GM21423 (cell line): ENCODE measurements at regions not wholly inside any gene's neighbourhood (a gene's known extent, or its start where the extent isn't known, plus 50 kb on each side); places are given as distances from the start of the nearest gene placed in this dataset.
"Not testable (repeated sequence)": the region's sequence is repeated elsewhere in the genome, so short reads cannot be mapped to it uniquely, and the experiment has no call there.

Experiments
- ATAC-seq: cut with Tn5 transposase; IDR thresholded peaks from one replicate; pipeline ENCODE4 v1.9.1; 2021; ENCODE audit warnings: mild to moderate bottlenecking, moderate library complexity; ENCODE audit not compliant: unreplicated experiment

GRCh38 chrX:40943093-40943641 is 142.1 kb upstream of the USP9X start:
- ATAC-seq = no peak

- peak; percentile 53 for ATAC-seq
Measured at GRCh38 chrX:40945361-40945713, 139.9 kb upstream of the USP9X start.

GRCh38 chrX:40947276-40947675 is 138.0 kb upstream of the USP9X start:
- ATAC-seq = no peak

GRCh38 chrX:40949071-40949470 is 136.2 kb upstream of the USP9X start:
- ATAC-seq = no peak

- no peak for ATAC-seq
Measured at GRCh38 chrX:40950546-40950945, 134.7 kb upstream of the USP9X start.

- ATAC-seq = not testable (repeated sequence)
Measured at GRCh38 chrX:40951407-40951806, 133.8 kb upstream of the USP9X start.

- ATAC-seq = no peak
Measured at GRCh38 chrX:40952855-40953254, 132.4 kb upstream of the USP9X start.

- ATAC-seq = peak; percentile 71
Measured at GRCh38 chrX:40953369-40953768, 131.9 kb upstream of the USP9X start.

GRCh38 chrX:40960041-40960440 is 125.2 kb upstream of the USP9X start:
- no peak for ATAC-seq

GRCh38 chrX:40962793-40963407 is 122.3 kb upstream of the USP9X start:
- no peak for ATAC-seq

GRCh38 chrX:40964008-40964407 is 121.2 kb upstream of the USP9X start:
- ATAC-seq = no peak

GRCh38 chrX:40964633-40965586 is 120.3 kb upstream of the USP9X start:
- no peak for ATAC-seq

GRCh38 chrX:40966213-40966820 is 118.9 kb upstream of the USP9X start:
- ATAC-seq = no peak

- ATAC-seq = no peak
Measured at GRCh38 chrX:40968180-40968579, 117.1 kb upstream of the USP9X start.

GRCh38 chrX:40971736-40972135 is 113.5 kb upstream of the USP9X start:
- ATAC-seq = no peak

- ATAC-seq = no peak
Measured at GRCh38 chrX:40973619-40974018, 111.6 kb upstream of the USP9X start.

GRCh38 chrX:40975951-40976350 is 109.3 kb upstream of the USP9X start:
- no peak for ATAC-seq

GRCh38 chrX:40976981-40977380 is 108.3 kb upstream of the USP9X start:
- no peak for ATAC-seq

- no peak for ATAC-seq
Measured at GRCh38 chrX:40984962-40985361, 100.3 kb upstream of the USP9X start.

GRCh38 chrX:40987413-40987812 is 97.8 kb upstream of the USP9X start:
- ATAC-seq = no peak

GRCh38 chrX:40988100-40988499 is 97.1 kb upstream of the USP9X start:
- ATAC-seq = no peak

GRCh38 chrX:40993395-40993794 is 91.8 kb upstream of the USP9X start:
- not testable (repeated sequence) for ATAC-seq
